ENCODE measurements at regions not wholly inside any gene's neighbourhood (a gene's known extent, or its start where the extent isn't known, plus 50 kb on each side); places are given as distances from the start of the nearest gene placed in this dataset.

Small RNAs in the stretch of these regions (microRNA-seq; reads per million reads assigned to microRNA genes)
- gene MIR4532 (ENCODE audit: insufficient read depth in 1 of 2, insufficient read length in 1 of 2, unreplicated experiment in 1 of 2): 0 to 3.1 reads per million in 2 experiments

Small RNAs in the stretch of these regions (small RNA-seq; reads per million reads assigned to genes)
- 0 to 1.8 (median 0) reads per million in 5 experiments for gene MIR4532

Data from IMR-90 (cell line).